Ishikawa (cell line): ENCODE measurements at regions not wholly inside any gene's neighbourhood (a gene's known extent, or its start where the extent isn't known, plus 50 kb on each side); places are given as distances from the start of the nearest gene placed in this dataset.

ENCODE experiments used
- CEBPB ChIP-seq: IDR thresholded peaks from 2 replicates; pipeline ENCODE4 v1.6.1; 2012
- CREB1 ChIP-seq: IDR thresholded peaks from 2 replicates; pipeline ENCODE4 v1.6.1; 2012; ENCODE audit warnings: low read depth
- EGR1 ChIP-seq: IDR thresholded peaks from 2 replicates; pipeline ENCODE4 v1.6.1; 2012
- EP300 ChIP-seq: IDR thresholded peaks from 2 replicates; pipeline ENCODE4 v1.6.1; 2012; ENCODE audit warnings: borderline replicate concordance
- FOXM1 ChIP-seq: IDR thresholded peaks from 2 replicates; pipeline ENCODE4 v1.6.1; 2012; ENCODE audit warnings: low read depth, borderline replicate concordance
- NFIC ChIP-seq: IDR thresholded peaks from 2 replicates; pipeline ENCODE4 v1.6.1; 2012
- RAD21 ChIP-seq: IDR thresholded peaks from 2 replicates; pipeline ENCODE4 v1.6.1; 2012; ENCODE audit warnings: low read depth
- TAF1 ChIP-seq: IDR thresholded peaks from 2 replicates; pipeline ENCODE4 v1.6.1; 2012; ENCODE audit warnings: low read depth, mild to moderate bottlenecking
- TCF12 ChIP-seq: IDR thresholded peaks from 2 replicates; pipeline ENCODE4 v1.6.1; 2012; ENCODE audit warnings: low read depth
- TEAD4 ChIP-seq: IDR thresholded peaks from 2 replicates; pipeline ENCODE4 v1.6.1; 2012
- YY1 ChIP-seq: IDR thresholded peaks from 2 replicates; pipeline ENCODE4 v1.6.1; 2012; ENCODE audit warnings: low read depth
- ZBTB7A ChIP-seq: IDR thresholded peaks from 2 replicates; pipeline ENCODE4 v1.6.1; 2012; ENCODE audit warnings: low read depth
- TF ChIP-seq, protein P1 (sequence below): IDR thresholded peaks from 2 replicates; pipeline ENCODE4 v1.6.1; 2012; ENCODE audit warnings: low read depth, mild to moderate bottlenecking
- TF ChIP-seq, protein P2 (sequence below): IDR thresholded peaks from 2 replicates; pipeline ENCODE4 v1.6.1; 2012
- TF ChIP-seq, protein P3 (sequence below): IDR thresholded peaks from 2 replicates; pipeline ENCODE4 v1.6.1; 2012

DNA sequence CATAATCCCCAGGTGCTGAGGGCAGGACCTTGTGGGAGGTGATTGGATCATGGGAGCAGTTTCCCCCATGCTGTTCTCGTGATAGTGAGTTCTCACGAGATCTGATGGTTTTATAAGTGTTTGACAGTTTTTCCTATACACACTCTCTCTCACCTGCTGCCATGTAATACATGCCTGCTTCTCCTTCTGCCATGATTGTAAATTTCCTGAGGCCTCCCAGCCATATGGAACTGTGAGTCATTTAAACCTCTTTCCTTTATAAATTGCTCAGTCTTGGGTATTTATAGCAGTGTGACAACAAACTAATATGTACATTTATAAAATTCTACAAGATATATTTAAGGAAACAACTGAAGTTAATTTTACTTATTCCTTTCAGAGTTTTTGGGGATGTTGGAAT, 170.8 kb upstream of the BET1 start:
- no peak for TF ChIP-seq YY1
- TF ChIP-seq, protein P1, sequence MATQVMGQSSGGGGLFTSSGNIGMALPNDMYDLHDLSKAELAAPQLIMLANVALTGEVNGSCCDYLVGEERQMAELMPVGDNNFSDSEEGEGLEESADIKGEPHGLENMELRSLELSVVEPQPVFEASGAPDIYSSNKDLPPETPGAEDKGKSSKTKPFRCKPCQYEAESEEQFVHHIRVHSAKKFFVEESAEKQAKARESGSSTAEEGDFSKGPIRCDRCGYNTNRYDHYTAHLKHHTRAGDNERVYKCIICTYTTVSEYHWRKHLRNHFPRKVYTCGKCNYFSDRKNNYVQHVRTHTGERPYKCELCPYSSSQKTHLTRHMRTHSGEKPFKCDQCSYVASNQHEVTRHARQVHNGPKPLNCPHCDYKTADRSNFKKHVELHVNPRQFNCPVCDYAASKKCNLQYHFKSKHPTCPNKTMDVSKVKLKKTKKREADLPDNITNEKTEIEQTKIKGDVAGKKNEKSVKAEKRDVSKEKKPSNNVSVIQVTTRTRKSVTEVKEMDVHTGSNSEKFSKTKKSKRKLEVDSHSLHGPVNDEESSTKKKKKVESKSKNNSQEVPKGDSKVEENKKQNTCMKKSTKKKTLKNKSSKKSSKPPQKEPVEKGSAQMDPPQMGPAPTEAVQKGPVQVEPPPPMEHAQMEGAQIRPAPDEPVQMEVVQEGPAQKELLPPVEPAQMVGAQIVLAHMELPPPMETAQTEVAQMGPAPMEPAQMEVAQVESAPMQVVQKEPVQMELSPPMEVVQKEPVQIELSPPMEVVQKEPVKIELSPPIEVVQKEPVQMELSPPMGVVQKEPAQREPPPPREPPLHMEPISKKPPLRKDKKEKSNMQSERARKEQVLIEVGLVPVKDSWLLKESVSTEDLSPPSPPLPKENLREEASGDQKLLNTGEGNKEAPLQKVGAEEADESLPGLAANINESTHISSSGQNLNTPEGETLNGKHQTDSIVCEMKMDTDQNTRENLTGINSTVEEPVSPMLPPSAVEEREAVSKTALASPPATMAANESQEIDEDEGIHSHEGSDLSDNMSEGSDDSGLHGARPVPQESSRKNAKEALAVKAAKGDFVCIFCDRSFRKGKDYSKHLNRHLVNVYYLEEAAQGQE: no peak
- TF ChIP-seq FOXM1: no peak
- TF ChIP-seq EGR1: no peak
- no peak for TF ChIP-seq EP300
- no peak for TF ChIP-seq TAF1
- no peak for TF ChIP-seq CEBPB
- no peak for TF ChIP-seq TEAD4
- TF ChIP-seq TCF12: no peak
- no peak for TF ChIP-seq ZBTB7A
- no peak for TF ChIP-seq CREB1
- no peak for TF ChIP-seq NFIC
- TF ChIP-seq, protein P2, sequence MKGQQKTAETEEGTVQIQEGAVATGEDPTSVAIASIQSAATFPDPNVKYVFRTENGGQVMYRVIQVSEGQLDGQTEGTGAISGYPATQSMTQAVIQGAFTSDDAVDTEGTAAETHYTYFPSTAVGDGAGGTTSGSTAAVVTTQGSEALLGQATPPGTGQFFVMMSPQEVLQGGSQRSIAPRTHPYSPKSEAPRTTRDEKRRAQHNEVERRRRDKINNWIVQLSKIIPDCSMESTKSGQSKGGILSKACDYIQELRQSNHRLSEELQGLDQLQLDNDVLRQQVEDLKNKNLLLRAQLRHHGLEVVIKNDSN: no peak
- no peak for TF ChIP-seq RAD21

DNA sequence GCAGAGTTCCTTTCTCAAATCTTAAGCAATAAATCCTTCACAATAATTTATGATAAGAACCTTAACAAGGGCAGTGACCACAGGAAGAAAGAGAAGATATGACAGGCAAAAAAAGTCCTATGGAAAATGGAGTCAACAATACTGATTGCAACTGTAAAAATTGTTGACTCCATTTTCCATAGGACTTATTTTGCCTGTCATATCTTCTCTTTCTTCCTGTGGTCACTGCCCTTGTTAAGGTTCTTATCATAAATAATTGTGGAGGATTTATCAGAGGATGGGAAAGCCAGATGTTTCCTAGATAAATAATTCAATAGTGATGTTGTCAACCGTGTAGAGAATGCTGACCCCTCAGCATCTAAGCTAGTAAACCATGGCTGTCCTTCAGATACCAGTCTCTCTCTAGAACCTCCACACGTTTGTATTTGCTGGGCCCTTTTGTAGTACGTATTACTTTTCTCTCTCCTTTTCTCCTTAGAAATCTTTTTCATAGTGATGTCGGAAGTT, 172.6 kb upstream of the BET1 start:
- TF ChIP-seq, protein P3, sequence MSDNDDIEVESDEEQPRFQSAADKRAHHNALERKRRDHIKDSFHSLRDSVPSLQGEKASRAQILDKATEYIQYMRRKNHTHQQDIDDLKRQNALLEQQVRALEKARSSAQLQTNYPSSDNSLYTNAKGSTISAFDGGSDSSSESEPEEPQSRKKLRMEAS: no peak
- no peak for TF ChIP-seq YY1
- no peak for TF ChIP-seq ZBTB7A
- TF ChIP-seq TEAD4: no peak
- TF ChIP-seq TCF12: no peak
- TF ChIP-seq RAD21: no peak
- TF ChIP-seq, protein P2: no peak

DNA sequence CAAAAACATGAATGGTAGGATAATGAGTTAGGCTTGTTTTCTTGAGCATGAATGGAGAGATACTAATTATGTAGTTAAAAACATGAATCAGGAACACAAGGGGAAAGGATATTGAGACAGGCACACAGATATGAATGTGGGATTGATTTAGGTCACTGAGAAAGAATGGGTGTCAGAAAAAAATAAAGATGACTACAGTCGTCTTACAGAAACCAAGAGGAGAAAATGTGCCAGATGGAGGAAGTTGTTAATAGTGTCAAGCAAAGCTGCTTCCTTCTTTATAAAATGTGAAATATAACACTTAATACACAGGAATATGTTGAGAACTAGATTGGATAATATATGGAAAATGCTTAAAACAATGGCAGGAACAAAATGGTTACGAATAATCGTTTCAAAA, 173.3 kb upstream of the BET1 start:
- TF ChIP-seq TEAD4: no peak
- TF ChIP-seq FOXM1: no peak
- no peak for TF ChIP-seq TCF12
- no peak for TF ChIP-seq RAD21
- TF ChIP-seq ZBTB7A: no peak
- no peak for TF ChIP-seq CREB1
- TF ChIP-seq, protein P2: no peak
- TF ChIP-seq EP300: no peak
- no peak for TF ChIP-seq NFIC
- no peak for TF ChIP-seq YY1
- no peak for TF ChIP-seq EGR1
- TF ChIP-seq, protein P1: no peak
- TF ChIP-seq, protein P3: no peak
- TF ChIP-seq TAF1: no peak
- TF ChIP-seq CEBPB: no peak

DNA sequence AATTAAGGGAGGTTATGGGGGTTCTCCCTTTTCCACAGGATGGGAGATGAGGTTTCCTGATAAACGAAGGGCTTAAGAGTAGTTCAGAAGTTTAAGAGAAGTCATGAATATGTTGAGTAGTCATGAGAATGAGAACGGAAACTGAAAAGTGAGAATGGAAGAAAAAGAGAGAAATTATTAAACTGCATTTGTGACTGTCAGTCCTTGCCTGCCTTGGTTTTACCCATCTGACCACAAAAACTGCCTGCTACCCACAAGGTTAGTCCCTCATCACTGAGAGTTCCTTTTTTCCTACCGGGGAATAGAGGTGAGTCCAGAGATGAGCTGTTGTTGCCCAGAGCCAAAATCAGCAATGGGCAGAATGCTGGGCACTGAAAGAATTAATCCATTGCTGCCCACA, 174.1 kb upstream of the BET1 start:
- TF ChIP-seq EP300: no peak
- no peak for TF ChIP-seq TAF1
- TF ChIP-seq TEAD4: no peak
- TF ChIP-seq CEBPB: no peak
- TF ChIP-seq, protein P3: no peak
- TF ChIP-seq, protein P1: no peak
- TF ChIP-seq RAD21: no peak
- no peak for TF ChIP-seq ZBTB7A
- TF ChIP-seq, protein P2: no peak
- no peak for TF ChIP-seq TCF12
